Upper lobe of right lung (tissue), 1 donor: ENCODE measurements at regions not wholly inside any gene's neighbourhood (a gene's known extent, or its start where the extent isn't known, plus 50 kb on each side); places are given as distances from the start of the nearest gene placed in this dataset.

Source experiments
- ATAC-seq: fragments of 200-7000 bp; cut with Tn5 transposase; one replicate; pipeline ENCODE4 v1.9.1; 2020; ENCODE audit warnings: mild to moderate bottlenecking, moderate library complexity
- DNase-seq: peaks from one replicate; pipeline ENCODE4 v3.0.0-alpha.2; 2020
- H3K27ac ChIP-seq: fragments of 200-600 bp; one replicate; pipeline ENCODE4 v1.8.0; 2022
- H3K27me3 ChIP-seq: fragments of 200-600 bp; one replicate; pipeline ENCODE4 v1.8.0; 2022; ENCODE audit warnings: mild to moderate bottlenecking
- H3K36me3 ChIP-seq: fragments of 200-600 bp; one replicate; pipeline ENCODE4 v1.8.0; 2022
- H3K4me1 ChIP-seq: fragments of 200-600 bp; one replicate; pipeline ENCODE4 v1.8.0; 2022
- H3K4me3 ChIP-seq: fragments of 200-600 bp; one replicate; pipeline ENCODE4 v1.8.0; 2022; ENCODE audit warnings: mild to moderate bottlenecking
- H3K9me3 ChIP-seq: fragments of 200-600 bp; one replicate; pipeline ENCODE4 v1.8.0; 2022
- intact Hi-C: fragments of 100-400 bp; cut with DNase I; formaldehyde crosslinking; loops from one replicate; pipeline ENCODE4 v1.11.0; 2022
- TF ChIP-seq, protein P1 (sequence below): fragments of 200-600 bp; IDR thresholded peaks from one replicate; pipeline ENCODE4 v1.8.0; 2022; ENCODE audit warnings: antibody characterized with exemption
- donor health status: DM: no; HTN: yes; CAD: no; lungs with severe emphysema.

DNA sequence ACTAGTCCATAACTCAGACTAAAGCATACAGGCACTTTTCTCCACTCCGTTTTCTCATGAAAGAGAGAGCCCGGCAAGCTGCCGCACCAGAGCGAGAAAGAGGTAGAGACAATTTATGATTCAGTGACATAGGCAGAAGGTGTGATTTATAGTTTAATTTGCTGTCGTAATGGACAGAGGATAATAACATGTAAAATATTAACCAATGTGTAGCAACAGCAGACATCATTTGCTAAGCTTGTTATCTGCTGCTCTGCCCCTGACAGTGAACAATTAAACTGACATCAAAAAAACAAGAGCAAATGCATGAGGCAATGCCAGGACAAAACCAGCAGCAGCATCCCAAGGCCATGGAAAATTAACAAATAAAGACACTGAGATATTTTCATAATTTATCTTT is 214.0 kb downstream of the ATG4C start:
- ATAC-seq = no peak
- H3K27me3 ChIP-seq = peaks cover 7% of the 10 kb centered on the region
- TF ChIP-seq, protein P1, sequence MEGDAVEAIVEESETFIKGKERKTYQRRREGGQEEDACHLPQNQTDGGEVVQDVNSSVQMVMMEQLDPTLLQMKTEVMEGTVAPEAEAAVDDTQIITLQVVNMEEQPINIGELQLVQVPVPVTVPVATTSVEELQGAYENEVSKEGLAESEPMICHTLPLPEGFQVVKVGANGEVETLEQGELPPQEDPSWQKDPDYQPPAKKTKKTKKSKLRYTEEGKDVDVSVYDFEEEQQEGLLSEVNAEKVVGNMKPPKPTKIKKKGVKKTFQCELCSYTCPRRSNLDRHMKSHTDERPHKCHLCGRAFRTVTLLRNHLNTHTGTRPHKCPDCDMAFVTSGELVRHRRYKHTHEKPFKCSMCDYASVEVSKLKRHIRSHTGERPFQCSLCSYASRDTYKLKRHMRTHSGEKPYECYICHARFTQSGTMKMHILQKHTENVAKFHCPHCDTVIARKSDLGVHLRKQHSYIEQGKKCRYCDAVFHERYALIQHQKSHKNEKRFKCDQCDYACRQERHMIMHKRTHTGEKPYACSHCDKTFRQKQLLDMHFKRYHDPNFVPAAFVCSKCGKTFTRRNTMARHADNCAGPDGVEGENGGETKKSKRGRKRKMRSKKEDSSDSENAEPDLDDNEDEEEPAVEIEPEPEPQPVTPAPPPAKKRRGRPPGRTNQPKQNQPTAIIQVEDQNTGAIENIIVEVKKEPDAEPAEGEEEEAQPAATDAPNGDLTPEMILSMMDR = no peak
- intact Hi-C loops = no loop called here
- H3K9me3 ChIP-seq = no peaks in the 10 kb centered on the region
- H3K27ac ChIP-seq = no peak overlapping the region
- DNase-seq = no peak
- no peaks in the 10 kb centered on the region for H3K36me3 ChIP-seq
- no peaks in the 10 kb centered on the region for H3K4me1 ChIP-seq
- H3K4me3 ChIP-seq = no peak overlapping the region

DNA sequence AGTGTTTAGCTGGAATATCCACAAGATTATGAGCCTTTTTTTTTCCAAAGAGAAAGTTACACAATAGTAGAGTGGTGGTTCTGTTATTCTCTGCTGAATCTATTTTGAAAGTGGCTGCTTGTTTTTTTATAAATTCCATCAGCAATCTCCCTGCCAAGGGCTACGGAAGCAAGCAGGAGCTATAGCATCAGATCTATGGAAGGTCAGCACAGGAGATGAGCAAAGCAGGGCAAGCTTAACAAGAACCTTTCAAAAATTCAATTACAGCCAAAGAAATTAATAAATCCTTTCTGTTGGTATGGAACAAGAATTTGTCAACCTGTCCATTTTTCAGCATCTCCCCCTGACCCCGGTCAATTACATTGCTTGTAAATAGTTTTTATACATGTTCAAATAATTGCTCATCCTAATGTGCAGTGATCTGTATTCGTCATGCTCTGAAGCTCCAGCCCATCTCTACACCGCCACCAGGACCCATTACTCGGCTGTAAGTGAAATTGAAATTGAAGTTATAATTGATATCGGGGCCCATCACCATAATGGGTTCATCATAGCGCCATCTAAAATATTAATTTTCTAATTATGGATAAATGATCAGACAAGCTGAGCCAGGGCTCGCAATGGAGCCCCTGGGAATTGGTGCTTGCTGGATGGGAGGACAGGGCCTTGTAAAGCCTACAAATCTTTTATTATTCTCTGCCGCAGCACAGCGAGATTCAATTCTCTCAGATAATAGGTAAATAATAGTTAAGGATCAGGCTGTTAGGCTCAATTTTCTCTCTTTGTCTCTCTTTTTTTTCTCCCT is 215.1 kb downstream of the ATG4C start:
- intact Hi-C loops = no loop called here
- TF ChIP-seq, protein P1 = no peak
- no peaks in the 10 kb centered on the region for H3K36me3 ChIP-seq
- H3K27me3 ChIP-seq = peaks cover 7% of the 10 kb centered on the region
- no peak overlapping the region for H3K27ac ChIP-seq
- no peaks in the 10 kb centered on the region for H3K9me3 ChIP-seq
- no peak overlapping the region for H3K4me3 ChIP-seq
- DNase-seq (no peak), ATAC-seq (no peak)
- no peaks in the 10 kb centered on the region for H3K4me1 ChIP-seq

DNA sequence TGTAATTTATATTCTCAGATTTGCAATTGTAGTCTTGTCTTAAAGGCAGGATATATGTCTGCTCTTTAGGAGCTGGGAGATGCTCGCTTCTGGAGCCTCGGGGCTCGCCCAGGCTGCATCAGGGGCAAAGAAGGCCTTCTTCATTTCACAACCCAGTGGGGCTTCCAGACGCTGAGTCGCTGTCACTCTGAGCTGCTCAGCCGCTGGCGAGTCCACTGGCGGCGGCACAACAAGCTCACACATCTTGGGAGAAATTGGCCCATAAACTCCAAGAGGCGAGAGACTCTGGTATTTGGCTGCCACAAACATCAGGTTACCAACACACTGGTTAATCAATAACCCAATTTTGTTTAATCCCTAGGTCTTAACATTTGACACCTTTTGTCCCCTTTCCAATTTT is 216.6 kb downstream of the ATG4C start:
- no peak overlapping the region for H3K4me3 ChIP-seq
- TF ChIP-seq, protein P1 = no peak
- no peak for ATAC-seq
- H3K9me3 ChIP-seq = no peaks in the 10 kb centered on the region
- no peak overlapping the region for H3K27ac ChIP-seq
- intact Hi-C loops = no loop called here
- H3K27me3 ChIP-seq = peaks cover 12% of the 10 kb centered on the region
- no peaks in the 10 kb centered on the region for H3K4me1 ChIP-seq
- H3K36me3 ChIP-seq = no peaks in the 10 kb centered on the region
- DNase-seq = no peak

DNA sequence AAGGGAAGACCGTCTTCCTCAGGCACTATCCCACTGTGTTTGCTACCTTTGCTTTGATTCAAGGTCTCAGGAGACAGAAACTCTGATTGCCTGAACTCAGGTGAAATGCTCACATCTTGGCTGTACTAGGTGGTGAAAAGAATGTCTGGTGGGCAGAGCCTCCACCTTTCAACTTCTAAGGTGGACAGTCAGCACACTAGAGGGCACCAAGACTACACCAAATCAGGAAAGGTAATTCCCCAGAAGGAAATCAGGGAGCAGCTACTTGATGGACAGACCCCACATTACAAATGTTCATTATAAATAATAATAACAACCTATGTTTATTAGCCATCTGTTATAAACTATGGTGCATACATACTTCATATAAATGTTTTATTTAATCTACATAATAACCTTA is 220.9 kb downstream of the ATG4C start:
- no peak overlapping the region for H3K4me3 ChIP-seq
- TF ChIP-seq, protein P1 = no peak
- DNase-seq = no peak
- ATAC-seq = no peak
- H3K4me1 ChIP-seq = no peaks in the 10 kb centered on the region
- intact Hi-C loops = no loop called here
- H3K36me3 ChIP-seq = no peaks in the 10 kb centered on the region
- H3K27ac ChIP-seq = no peak overlapping the region
- no peaks in the 10 kb centered on the region for H3K9me3 ChIP-seq
- peaks cover 5% of the 10 kb centered on the region for H3K27me3 ChIP-seq

DNA sequence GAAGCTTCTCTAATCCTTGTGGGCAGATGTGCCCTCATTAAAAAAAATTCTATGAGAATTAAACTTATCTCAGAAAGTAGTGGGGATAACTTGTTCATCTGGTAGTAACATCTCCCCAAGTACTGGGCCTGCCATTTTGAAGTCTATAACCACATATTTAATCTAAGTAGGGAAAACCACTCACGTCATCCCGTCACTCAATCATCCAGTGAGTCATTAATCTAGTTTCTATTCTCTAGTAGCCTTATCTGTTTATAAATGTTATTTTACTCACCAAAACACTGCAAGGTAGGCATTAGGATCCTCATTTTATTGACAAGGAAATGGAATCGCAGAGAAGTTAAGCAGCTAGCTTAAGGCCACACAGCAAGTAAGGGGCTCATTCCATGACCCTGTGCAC is 221.9 kb downstream of the ATG4C start:
- Histone ChIP-seq H3K36me3 (no peaks in the 10 kb centered on the region), H3K27ac (no peak overlapping the region), H3K27me3 (peaks cover 5% of the 10 kb centered on the region), H3K9me3 (no peaks in the 10 kb centered on the region), H3K4me1 (no peaks in the 10 kb centered on the region), H3K4me3 (no peak overlapping the region)
- intact Hi-C loops = no loop called here
- DNase-seq (no peak), ATAC-seq (no peak)
- TF ChIP-seq, protein P1 = no peak
